Fibroblast of villous mesenchyme (primary cell): ENCODE measurements at regions not wholly inside any gene's neighbourhood (a gene's known extent, or its start where the extent isn't known, plus 50 kb on each side); places are given as distances from the start of the nearest gene placed in this dataset.

ENCODE experiments used
- DNase-seq: peaks from one replicate; pipeline ENCODE4 v3.0.0-alpha.2; 2010; ENCODE audit warnings: low read depth
- H3K4me3 ChIP-seq: 2 replicates; pipeline ENCODE4 v1.5.1; 2011; ENCODE audit warnings: low read depth, mild to moderate bottlenecking, low read length
- CTCF ChIP-seq: IDR thresholded peaks from 2 replicates; pipeline ENCODE4 v1.5.1; 2012; ENCODE audit warnings: low read depth, mild to moderate bottlenecking, low read length; ENCODE audit not compliant: insufficient read depth

- no peak for DNase-seq
- no peak for TF ChIP-seq CTCF
- H3K4me3 ChIP-seq, result no peak overlapping the region
These were observed 118.0 kb upstream of the CA10 start for GRCh38 chr17:52276381-52277008.

GRCh38 chr17:52271781-52272180, 113.3 kb upstream of the CA10 start:
- no peak overlapping the region for H3K4me3 ChIP-seq
- TF ChIP-seq CTCF, result no peak
- no peak for DNase-seq

- H3K4me3 ChIP-seq, result no peak overlapping the region
- DNase-seq, result no peak
- TF ChIP-seq CTCF, result no peak
These were observed 96.8 kb upstream of the CA10 start for GRCh38 chr17:52255347-52255746.

- H3K4me3 ChIP-seq, result no peak overlapping the region
- DNase-seq, result no peak
- TF ChIP-seq CTCF, result no peak
These were observed 86.2 kb upstream of the CA10 start for GRCh38 chr17:52244689-52245088.

GRCh38 chr17:52242268-52242667, 83.8 kb upstream of the CA10 start:
- no peak for DNase-seq
- no peak for TF ChIP-seq CTCF
- no peak overlapping the region for H3K4me3 ChIP-seq

- TF ChIP-seq CTCF, result no peak
- H3K4me3 ChIP-seq, result no peak overlapping the region
- DNase-seq, result no peak
These were observed 78.6 kb upstream of the CA10 start for GRCh38 chr17:52237151-52237550.

- no peak for TF ChIP-seq CTCF
- DNase-seq, result no peak
- H3K4me3 ChIP-seq, result no peak overlapping the region
These were observed 77.0 kb upstream of the CA10 start for GRCh38 chr17:52235516-52235915.
